Endothelial cell of umbilical vein (primary cell): ENCODE measurements at regions not wholly inside any gene's neighbourhood (a gene's known extent, or its start where the extent isn't known, plus 50 kb on each side); places are given as distances from the start of the nearest gene placed in this dataset.

Experiments used
- EZH2 ChIP-seq: IDR thresholded peaks from 2 replicates; pipeline ENCODE4 v1.6.1; 2012; ENCODE audit warnings: borderline replicate concordance, low read depth, mild to moderate bottlenecking, moderate library complexity, low read length, inconsistent platforms; ENCODE audit not compliant: severe bottlenecking
- GATA2 ChIP-seq: IDR thresholded peaks from 2 replicates; pipeline ENCODE4 v1.7.0; 2011; ENCODE audit warnings: low read depth, mild to moderate bottlenecking, moderate library complexity, mixed read lengths, low read length; ENCODE audit not compliant: insufficient read length, insufficient read depth
- JUN ChIP-seq: IDR thresholded peaks from 2 replicates; pipeline ENCODE4 v1.6.1; 2011; ENCODE audit warnings: borderline replicate concordance, low read depth; ENCODE audit not compliant: insufficient read length, insufficient read depth
- MAX ChIP-seq: IDR thresholded peaks from 2 replicates; pipeline ENCODE4 v1.6.1; 2011; ENCODE audit not compliant: insufficient read depth, insufficient read length
- MYC ChIP-seq: IDR thresholded peaks from one replicate; pipeline ENCODE4 v1.6.1; 2011; ENCODE audit warnings: mild to moderate bottlenecking, low read depth, low read length
- POLR2A ChIP-seq: IDR thresholded peaks from 2 replicates; pipeline ENCODE4 v1.6.1; 2012; ENCODE audit warnings: low read depth, mild to moderate bottlenecking, control low read depth, low read length
- POLR2AphosphoS5 ChIP-seq: IDR thresholded peaks from 2 replicates; pipeline ENCODE4 v1.6.1; 2012; ENCODE audit warnings: low read depth, mild to moderate bottlenecking, control low read depth, low read length, moderate library complexity; ENCODE audit not compliant: insufficient read depth
- TF ChIP-seq, protein P1 (sequence below), 2 donors: IDR thresholded peaks; 1 replicate in 1 of 2; 2 replicates in 1 of 2; pipeline ENCODE4 v1.5.1; 2011; ENCODE audit warnings: low read length in 2 of 2, mild to moderate bottlenecking in 2 of 2, moderate library complexity in 2 of 2, control low read depth in 1 of 2, inconsistent platforms in 1 of 2, low read depth in 1 of 2; ENCODE audit not compliant: insufficient read depth in 1 of 2; ENCODE audit errors: extremely low read depth in 1 of 2

DNA sequence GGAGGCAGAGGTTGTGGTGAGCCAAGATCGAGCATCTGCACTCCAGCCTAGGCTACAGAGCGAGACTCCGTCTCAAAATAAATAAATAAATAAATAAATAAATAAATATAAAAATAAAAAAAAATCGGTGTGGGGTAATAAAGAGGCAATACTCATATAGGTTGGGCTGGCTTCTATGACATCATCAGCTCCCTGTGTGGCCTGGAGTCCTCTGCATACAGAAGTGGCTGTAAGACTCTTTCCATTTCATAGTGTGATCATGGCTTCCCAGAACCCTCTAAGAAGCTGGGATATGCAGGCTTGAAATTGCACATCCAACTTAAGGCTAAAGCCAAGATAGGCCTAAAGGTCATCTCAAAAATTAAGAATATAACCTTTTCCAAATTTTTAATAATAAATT, 101.6 kb downstream of the ZIC4 start:
- TF ChIP-seq POLR2A (no peak), POLR2AphosphoS5 (no peak), MYC (no peak), MAX (no peak), EZH2 (no peak), JUN (no peak), GATA2 (no peak)
- TF ChIP-seq, protein P1, sequence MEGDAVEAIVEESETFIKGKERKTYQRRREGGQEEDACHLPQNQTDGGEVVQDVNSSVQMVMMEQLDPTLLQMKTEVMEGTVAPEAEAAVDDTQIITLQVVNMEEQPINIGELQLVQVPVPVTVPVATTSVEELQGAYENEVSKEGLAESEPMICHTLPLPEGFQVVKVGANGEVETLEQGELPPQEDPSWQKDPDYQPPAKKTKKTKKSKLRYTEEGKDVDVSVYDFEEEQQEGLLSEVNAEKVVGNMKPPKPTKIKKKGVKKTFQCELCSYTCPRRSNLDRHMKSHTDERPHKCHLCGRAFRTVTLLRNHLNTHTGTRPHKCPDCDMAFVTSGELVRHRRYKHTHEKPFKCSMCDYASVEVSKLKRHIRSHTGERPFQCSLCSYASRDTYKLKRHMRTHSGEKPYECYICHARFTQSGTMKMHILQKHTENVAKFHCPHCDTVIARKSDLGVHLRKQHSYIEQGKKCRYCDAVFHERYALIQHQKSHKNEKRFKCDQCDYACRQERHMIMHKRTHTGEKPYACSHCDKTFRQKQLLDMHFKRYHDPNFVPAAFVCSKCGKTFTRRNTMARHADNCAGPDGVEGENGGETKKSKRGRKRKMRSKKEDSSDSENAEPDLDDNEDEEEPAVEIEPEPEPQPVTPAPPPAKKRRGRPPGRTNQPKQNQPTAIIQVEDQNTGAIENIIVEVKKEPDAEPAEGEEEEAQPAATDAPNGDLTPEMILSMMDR (IDR thresholded peaks at IDR 0.05; ENCODE audit: extremely low read depth in 1 of 2, insufficient read depth in 1 of 2, low read depth in 1 of 2, low read length in 2 of 2): no peak
